Choroid plexus epithelial cell (primary cell): ENCODE measurements at regions not wholly inside any gene's neighbourhood (a gene's known extent, or its start where the extent isn't known, plus 50 kb on each side); places are given as distances from the start of the nearest gene placed in this dataset.
A peak's percentile ranks its signal among the peaks of the same experiment; 100 is the strongest.

Experiments used
- DNase-seq: peaks from one replicate; pipeline ENCODE4 v3.0.0-alpha.2; 2010; ENCODE audit warnings: low read depth
- H3K4me3 ChIP-seq: 2 replicates; pipeline ENCODE4 v1.5.1; 2011; ENCODE audit warnings: low read depth, mild to moderate bottlenecking, control low read depth, low read length, moderate library complexity
- TF ChIP-seq, protein P1 (sequence below): conservative IDR thresholded peaks from 2 replicates; pipeline ENCODE4 v1.5.1; 2011; ENCODE audit warnings: low read depth, mild to moderate bottlenecking, control low read depth, inconsistent platforms, low read length, moderate library complexity

DNA sequence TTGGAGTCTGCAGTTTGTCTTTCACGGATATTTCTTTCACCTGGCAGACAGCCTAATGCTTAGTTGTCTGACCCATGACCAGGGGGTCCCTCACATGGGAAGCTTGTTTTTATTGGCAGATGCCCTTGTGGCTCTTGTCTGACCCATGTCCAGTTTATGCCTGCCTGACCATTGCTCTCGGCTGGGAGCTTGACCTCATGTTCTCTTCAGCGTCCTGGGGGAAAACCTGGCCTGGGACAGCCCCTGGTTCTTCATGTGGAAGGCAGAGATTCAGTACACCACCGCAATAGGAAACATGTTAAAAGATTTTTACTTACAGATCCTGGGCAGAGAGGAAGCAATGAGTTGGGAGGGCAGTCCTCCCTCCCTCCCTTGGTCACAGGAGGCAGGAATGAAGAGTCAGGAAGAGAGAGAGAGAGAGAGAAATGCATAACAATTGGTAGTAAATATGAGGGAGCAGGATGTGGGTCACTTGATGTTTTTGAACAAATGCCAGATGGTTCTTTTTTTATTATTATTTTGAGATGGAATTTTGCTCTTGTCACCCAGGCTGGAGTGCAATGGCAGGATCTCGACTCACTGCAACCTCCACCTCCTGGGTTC is 302.7 kb upstream of the MYOCD start:
- peak; percentile 42 for DNase-seq
- no peak overlapping the region for H3K4me3 ChIP-seq
- TF ChIP-seq, protein P1, sequence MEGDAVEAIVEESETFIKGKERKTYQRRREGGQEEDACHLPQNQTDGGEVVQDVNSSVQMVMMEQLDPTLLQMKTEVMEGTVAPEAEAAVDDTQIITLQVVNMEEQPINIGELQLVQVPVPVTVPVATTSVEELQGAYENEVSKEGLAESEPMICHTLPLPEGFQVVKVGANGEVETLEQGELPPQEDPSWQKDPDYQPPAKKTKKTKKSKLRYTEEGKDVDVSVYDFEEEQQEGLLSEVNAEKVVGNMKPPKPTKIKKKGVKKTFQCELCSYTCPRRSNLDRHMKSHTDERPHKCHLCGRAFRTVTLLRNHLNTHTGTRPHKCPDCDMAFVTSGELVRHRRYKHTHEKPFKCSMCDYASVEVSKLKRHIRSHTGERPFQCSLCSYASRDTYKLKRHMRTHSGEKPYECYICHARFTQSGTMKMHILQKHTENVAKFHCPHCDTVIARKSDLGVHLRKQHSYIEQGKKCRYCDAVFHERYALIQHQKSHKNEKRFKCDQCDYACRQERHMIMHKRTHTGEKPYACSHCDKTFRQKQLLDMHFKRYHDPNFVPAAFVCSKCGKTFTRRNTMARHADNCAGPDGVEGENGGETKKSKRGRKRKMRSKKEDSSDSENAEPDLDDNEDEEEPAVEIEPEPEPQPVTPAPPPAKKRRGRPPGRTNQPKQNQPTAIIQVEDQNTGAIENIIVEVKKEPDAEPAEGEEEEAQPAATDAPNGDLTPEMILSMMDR = no peak

DNA sequence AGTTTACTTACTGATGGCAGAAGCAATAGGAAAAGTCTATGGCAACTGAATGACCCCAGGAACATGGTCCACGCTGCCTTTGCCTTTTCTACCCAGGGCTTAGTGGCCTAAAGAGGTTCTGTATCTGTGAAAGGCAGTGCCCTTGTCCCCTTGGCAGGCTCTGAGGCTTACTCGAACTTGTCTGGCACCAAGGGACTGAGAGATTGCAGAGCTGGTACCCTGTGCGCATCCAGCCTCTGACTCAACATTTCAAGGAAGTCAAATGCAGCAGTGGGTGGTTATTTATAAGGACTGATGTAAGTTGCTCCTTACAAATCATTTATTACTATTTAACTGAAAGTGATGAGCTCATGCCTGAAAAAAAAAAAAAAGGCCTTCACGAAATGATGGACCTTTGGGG is 299.9 kb upstream of the MYOCD start:
- TF ChIP-seq, protein P1 = no peak
- H3K4me3 ChIP-seq = no peak overlapping the region
- DNase-seq = no peak

DNA sequence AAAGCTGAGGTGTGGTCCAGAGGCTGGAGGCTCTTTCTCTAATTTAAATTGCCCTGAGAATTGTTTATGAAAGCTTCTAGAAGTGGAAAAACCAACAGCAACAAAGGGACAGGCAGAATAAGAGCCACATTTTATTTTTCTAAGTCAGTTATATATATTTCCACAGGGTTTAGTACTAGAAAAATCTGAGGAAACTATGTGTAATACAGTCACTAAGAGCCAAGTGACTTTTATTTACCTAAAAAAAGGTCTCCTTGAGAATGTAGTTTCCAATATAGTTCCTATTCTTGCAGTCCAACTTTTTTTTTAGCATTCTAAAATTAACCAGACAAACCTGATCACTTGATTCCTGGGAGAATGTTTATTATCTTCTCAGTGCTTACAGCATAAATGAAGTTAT is 296.6 kb upstream of the MYOCD start:
- H3K4me3 ChIP-seq = no peak overlapping the region
- TF ChIP-seq, protein P1 = no peak
- no peak for DNase-seq

DNA sequence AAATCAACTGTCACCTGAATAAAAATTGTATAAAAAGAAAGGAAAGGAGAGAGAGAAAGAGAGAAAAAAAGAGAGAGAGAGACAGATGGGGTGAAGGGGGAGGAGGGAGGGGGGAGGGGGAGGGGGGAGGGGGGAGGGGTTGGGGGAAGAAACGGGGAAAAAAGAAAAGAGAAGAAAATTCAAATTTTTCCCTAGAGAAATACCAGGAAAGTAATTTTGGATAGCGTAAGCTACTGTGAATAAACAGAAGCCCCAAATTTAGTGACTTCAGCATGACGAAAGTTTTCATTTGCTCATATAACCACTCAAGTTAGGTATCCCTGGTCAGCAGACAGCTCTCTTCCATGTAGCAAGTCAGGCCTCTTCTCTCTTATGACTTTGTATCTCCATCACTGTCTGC is 289.4 kb upstream of the MYOCD start:
- TF ChIP-seq, protein P1 = no peak
- no peak overlapping the region for H3K4me3 ChIP-seq
- DNase-seq = no peak

DNA sequence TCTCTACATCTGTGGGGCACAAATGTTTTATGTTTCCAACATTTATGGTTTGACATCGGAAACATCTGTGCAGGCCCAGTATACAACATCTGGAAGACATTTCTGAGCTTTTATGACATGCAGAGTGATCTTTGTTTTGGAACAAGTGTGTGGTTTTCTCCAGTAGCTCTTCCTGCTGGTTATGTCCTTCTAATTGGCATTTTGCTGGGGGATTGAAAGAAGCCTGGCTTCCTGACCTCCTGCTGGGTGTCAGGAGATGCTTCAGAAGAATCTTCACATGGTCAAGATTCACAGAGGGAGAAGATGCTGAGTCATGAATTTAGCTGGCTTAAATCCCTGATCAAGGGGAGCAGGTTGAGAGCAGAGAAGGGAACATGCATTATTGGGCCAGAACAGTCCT is 279.5 kb upstream of the MYOCD start:
- H3K4me3 ChIP-seq = no peak overlapping the region
- peak; percentile 78 for DNase-seq
- TF ChIP-seq, protein P1 = no peak

DNA sequence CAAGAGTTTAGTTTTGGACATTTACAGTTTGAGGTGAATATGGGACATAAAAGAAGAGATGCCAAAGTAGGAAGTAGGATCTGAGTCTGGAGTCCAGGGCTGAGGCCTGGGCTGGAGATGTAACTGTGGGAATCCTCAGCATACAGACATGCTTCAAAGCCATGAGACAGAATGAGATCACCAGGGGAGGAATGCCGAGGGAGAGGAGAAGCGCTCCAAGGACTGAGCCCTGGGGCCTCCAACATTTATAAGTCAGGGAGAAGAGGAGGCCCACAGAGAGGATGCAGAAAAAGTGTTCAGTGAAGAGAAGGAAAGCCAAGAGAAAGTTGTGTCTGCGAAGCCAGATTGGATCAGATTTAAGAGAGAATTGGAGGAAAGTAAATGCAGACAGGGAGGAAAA is 277.5 kb upstream of the MYOCD start:
- no peak overlapping the region for H3K4me3 ChIP-seq
- peak; percentile 32 for DNase-seq

DNA sequence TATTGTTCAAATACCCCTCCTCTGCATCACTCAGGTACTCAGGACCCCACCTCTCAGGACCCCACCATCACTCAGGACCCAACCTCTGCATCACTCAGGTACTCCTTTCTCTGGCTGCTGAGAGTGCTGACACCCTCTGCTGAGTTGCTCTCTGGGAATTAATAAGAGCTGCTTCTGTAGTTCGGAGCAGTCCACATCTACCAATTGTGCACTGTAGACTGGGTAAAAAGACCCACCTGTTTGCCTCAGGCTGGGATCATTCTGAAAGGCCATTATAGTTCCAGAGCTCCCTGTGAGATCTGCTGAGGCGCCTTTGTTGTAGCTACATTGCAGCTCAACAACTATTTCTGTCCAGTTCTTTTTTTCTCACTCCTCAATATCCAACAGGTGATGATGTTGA is 276.3 kb upstream of the MYOCD start:
- H3K4me3 ChIP-seq = no peak overlapping the region
- TF ChIP-seq, protein P1 = no peak
- no peak for DNase-seq

More for the DNA sequence above, 277.5 kb upstream of the MYOCD start:
- TF ChIP-seq, protein P1 = no peak
